Fibroblast of the aortic adventitia (primary cell): ENCODE measurements at regions not wholly inside any gene's neighbourhood (a gene's known extent, or its start where the extent isn't known, plus 50 kb on each side); places are given as distances from the start of the nearest gene placed in this dataset.

Experiments used
- DNase-seq: peaks from one replicate; pipeline ENCODE4 v3.0.0-alpha.2; 2010; ENCODE audit warnings: low read depth
- H3K4me3 ChIP-seq: 2 replicates; pipeline ENCODE4 v1.5.1; 2011; ENCODE audit warnings: low read depth, mild to moderate bottlenecking, control low read depth, low read length, moderate library complexity
- CTCF ChIP-seq: IDR thresholded peaks from 2 replicates; pipeline ENCODE4 v1.5.1; 2011; ENCODE audit warnings: mild to moderate bottlenecking, low read length, control low read depth, inconsistent platforms; ENCODE audit not compliant: insufficient read depth

- DNase-seq, result no peak
- no peak for TF ChIP-seq CTCF
- H3K4me3 ChIP-seq, result no peak overlapping the region
Observed at GRCh38 chr3:18546632-18547031, 121.5 kb upstream of the SATB1 start.

- DNase-seq, result no peak
- no peak for TF ChIP-seq CTCF
- no peak overlapping the region for H3K4me3 ChIP-seq
Observed at GRCh38 chr3:18544146-18544545, 119.0 kb upstream of the SATB1 start.

- no peak overlapping the region for H3K4me3 ChIP-seq
- no peak for DNase-seq
- no peak for TF ChIP-seq CTCF
Observed at GRCh38 chr3:18538463-18539230, 113.5 kb upstream of the SATB1 start.

DNA sequence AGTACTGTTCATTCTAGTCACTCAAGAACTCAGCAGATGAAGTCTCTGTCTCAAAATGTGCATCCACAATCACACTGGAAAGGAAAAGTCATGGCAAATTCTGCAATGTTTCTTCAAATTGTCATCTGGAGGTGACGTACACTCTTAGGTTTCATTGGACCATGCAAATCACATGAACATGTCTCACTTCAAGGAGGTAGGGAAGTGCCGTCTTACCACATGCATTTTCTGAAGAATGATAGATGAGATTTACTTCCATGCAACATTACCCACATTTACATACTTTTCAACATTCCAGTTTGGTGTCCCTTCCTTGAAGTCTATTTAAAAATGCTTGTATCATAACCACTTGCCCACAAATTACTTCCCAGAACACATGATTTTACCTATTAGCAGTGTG is 107.9 kb upstream of the SATB1 start:
- no peak for TF ChIP-seq CTCF
- H3K4me3 ChIP-seq, result no peak overlapping the region
- DNase-seq, result no peak

DNA sequence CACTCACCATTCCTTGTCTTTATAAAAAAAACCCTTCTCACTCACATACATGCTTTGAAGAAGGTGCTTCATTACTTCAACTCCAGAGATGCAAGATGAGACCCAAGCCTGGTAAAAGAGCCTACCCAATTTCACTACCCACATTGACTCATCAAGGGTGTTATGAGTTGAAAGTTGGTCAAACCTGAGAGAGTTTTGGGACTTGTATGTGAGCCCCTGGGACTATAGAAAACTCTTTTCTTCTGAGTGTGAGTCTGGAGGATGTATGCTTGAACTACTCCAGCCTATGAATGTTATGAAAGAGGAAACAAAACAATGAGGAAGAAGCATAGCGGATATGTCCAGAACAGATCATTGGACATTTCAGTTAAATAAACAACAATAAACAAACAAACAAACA is 106.5 kb upstream of the SATB1 start:
- no peak for TF ChIP-seq CTCF
- no peak overlapping the region for H3K4me3 ChIP-seq

DNA sequence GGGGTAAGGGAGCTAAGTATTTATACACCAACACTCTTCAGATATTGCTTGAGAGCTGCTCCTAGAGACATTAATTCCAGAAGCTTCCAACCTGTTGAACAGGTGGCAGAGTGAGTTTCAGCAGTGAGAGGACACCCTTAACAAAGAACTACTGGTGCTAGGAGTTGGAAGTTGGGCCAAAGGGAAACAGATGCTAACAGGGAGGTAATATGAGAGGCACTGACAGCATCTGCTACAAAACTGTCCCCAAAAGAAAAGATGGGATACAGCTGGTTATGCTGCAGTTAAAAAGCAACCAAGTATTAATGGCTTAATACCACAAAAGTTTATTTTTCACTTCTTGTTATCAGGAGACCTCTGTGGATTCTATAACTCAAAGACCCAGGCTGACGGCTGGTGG is 104.5 kb upstream of the SATB1 start:
- TF ChIP-seq CTCF, result no peak
- DNase-seq, result no peak
- H3K4me3 ChIP-seq, result no peak overlapping the region

More for the DNA sequence above, 106.5 kb upstream of the SATB1 start:
- no peak for DNase-seq

DNA sequence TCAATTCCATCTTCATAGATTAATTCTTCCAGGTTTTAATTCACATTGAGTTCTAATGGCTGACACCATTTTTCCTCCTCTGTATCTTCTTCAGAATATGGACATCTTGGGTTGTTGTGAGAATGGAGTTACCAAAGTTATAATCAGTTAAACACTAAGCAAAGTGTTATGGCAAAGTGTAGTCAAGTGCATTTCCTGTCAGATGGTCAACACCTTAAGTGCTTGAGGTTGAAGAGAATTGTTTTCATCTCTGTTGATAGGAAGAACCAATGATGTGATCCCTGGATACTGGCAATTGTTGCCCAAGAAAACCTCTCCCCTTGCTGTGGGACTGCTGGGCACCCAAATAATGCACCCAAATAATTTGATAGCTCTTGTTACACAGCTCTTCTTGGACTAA is 102.6 kb upstream of the SATB1 start:
- TF ChIP-seq CTCF, result no peak
- no peak for DNase-seq
- no peak overlapping the region for H3K4me3 ChIP-seq
